ENCODE measurements at regions not wholly inside any gene's neighbourhood (a gene's known extent, or its start where the extent isn't known, plus 50 kb on each side); places are given as distances from the start of the nearest gene placed in this dataset.

DNA sequence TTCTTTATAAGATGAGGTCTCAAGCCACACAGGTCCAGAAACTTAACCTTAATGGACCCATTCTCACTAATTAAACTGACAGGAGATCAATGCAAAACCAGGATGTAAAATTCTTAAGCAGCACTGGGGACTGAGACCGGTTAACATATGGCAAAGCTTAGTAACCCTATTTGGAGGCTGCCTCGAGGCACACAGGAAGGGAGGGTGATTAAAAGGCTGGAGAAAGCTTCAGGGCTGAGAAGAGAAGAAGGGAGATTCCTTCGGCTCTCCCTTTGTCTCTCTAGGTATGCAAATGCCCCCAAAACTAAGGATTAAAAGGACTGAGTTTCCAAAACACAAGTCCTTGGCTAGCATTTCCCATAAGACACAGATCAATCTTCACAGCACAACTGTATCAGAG lies 120.8 kb upstream of the DSCAM start:
- TF ChIP-seq, protein P1, sequence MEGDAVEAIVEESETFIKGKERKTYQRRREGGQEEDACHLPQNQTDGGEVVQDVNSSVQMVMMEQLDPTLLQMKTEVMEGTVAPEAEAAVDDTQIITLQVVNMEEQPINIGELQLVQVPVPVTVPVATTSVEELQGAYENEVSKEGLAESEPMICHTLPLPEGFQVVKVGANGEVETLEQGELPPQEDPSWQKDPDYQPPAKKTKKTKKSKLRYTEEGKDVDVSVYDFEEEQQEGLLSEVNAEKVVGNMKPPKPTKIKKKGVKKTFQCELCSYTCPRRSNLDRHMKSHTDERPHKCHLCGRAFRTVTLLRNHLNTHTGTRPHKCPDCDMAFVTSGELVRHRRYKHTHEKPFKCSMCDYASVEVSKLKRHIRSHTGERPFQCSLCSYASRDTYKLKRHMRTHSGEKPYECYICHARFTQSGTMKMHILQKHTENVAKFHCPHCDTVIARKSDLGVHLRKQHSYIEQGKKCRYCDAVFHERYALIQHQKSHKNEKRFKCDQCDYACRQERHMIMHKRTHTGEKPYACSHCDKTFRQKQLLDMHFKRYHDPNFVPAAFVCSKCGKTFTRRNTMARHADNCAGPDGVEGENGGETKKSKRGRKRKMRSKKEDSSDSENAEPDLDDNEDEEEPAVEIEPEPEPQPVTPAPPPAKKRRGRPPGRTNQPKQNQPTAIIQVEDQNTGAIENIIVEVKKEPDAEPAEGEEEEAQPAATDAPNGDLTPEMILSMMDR (IDR thresholded peaks at IDR 0.05), result no peak
- TF ChIP-seq ZFX (IDR thresholded peaks at IDR 0.05; ENCODE audit: borderline replicate concordance), result no peak

All from 22Rv1 (cell line).